ENCODE measurements at regions not wholly inside any gene's neighbourhood (a gene's known extent, or its start where the extent isn't known, plus 50 kb on each side); places are given as distances from the start of the nearest gene placed in this dataset.

- TF ChIP-seq, protein P1, sequence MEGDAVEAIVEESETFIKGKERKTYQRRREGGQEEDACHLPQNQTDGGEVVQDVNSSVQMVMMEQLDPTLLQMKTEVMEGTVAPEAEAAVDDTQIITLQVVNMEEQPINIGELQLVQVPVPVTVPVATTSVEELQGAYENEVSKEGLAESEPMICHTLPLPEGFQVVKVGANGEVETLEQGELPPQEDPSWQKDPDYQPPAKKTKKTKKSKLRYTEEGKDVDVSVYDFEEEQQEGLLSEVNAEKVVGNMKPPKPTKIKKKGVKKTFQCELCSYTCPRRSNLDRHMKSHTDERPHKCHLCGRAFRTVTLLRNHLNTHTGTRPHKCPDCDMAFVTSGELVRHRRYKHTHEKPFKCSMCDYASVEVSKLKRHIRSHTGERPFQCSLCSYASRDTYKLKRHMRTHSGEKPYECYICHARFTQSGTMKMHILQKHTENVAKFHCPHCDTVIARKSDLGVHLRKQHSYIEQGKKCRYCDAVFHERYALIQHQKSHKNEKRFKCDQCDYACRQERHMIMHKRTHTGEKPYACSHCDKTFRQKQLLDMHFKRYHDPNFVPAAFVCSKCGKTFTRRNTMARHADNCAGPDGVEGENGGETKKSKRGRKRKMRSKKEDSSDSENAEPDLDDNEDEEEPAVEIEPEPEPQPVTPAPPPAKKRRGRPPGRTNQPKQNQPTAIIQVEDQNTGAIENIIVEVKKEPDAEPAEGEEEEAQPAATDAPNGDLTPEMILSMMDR (IDR thresholded peaks at IDR 0.05): no peak
- no peak for TF ChIP-seq POLR2A (IDR thresholded peaks at IDR 0.05)
Observed at GRCh38 chr3:65020281-65021160, 332.7 kb upstream of the ADAMTS9 start.
